ENCODE measurements at regions not wholly inside any gene's neighbourhood (a gene's known extent, or its start where the extent isn't known, plus 50 kb on each side); places are given as distances from the start of the nearest gene placed in this dataset.
"Not testable (repeated sequence)": the region's sequence is repeated elsewhere in the genome, so short reads cannot be mapped to it uniquely, and the experiment has no call there.

GRCh38 chr10:9550810-9551209 lies 1466.9 kb upstream of the CELF2 start:
- in situ Hi-C loops (cut with MboI; ENCODE audit: low sequenced_read_pairs): no loop called here

GRCh38 chr10:9554321-9554720 lies 1463.4 kb upstream of the CELF2 start:
- in situ Hi-C loops (cut with MboI; ENCODE audit: low sequenced_read_pairs): no loop called here

- in situ Hi-C loops (cut with MboI; ENCODE audit: low sequenced_read_pairs): no loop called here
These were observed 1456.7 kb upstream of the CELF2 start for GRCh38 chr10:9560976-9561375.

GRCh38 chr10:9561821-9562505 lies 1455.7 kb upstream of the CELF2 start:
- in situ Hi-C loops (cut with MboI; ENCODE audit: low sequenced_read_pairs): no loop called here

GRCh38 chr10:9577746-9578145 lies 1439.9 kb upstream of the CELF2 start:
- in situ Hi-C loops (cut with MboI; ENCODE audit: low sequenced_read_pairs): no loop called here

- in situ Hi-C loops (cut with MboI; ENCODE audit: low sequenced_read_pairs): no loop called here
These were observed 1438.5 kb upstream of the CELF2 start for GRCh38 chr10:9579110-9579705.

- in situ Hi-C loops (cut with MboI; ENCODE audit: low sequenced_read_pairs): not testable (repeated sequence)
These were observed 1434.9 kb upstream of the CELF2 start for GRCh38 chr10:9582803-9583202.

GRCh38 chr10:9596368-9596920 lies 1421.2 kb upstream of the CELF2 start:
- in situ Hi-C loops (cut with MboI; ENCODE audit: low sequenced_read_pairs): no loop called here

- in situ Hi-C loops (cut with MboI; ENCODE audit: low sequenced_read_pairs): no loop called here
These were observed 1414.7 kb upstream of the CELF2 start for GRCh38 chr10:9602998-9603397.

- in situ Hi-C loops (cut with MboI; ENCODE audit: low sequenced_read_pairs): no loop called here
These were observed 1413.7 kb upstream of the CELF2 start for GRCh38 chr10:9603972-9604371.

- in situ Hi-C loops (cut with MboI; ENCODE audit: low sequenced_read_pairs): no loop called here
These were observed 1412.4 kb upstream of the CELF2 start for GRCh38 chr10:9605231-9605630.

GRCh38 chr10:9608602-9609001 lies 1409.1 kb upstream of the CELF2 start:
- in situ Hi-C loops (cut with MboI; ENCODE audit: low sequenced_read_pairs): no loop called here

GRCh38 chr10:9613338-9614075 lies 1404.2 kb upstream of the CELF2 start:
- in situ Hi-C loops (cut with MboI; ENCODE audit: low sequenced_read_pairs): no loop called here

GRCh38 chr10:9615189-9615588 lies 1402.5 kb upstream of the CELF2 start:
- in situ Hi-C loops (cut with MboI; ENCODE audit: low sequenced_read_pairs): no loop called here

- in situ Hi-C loops (cut with MboI; ENCODE audit: low sequenced_read_pairs): no loop called here
These were observed 1396.5 kb upstream of the CELF2 start for GRCh38 chr10:9621216-9621615.

GRCh38 chr10:9625304-9625703 lies 1392.4 kb upstream of the CELF2 start:
- in situ Hi-C loops (cut with MboI; ENCODE audit: low sequenced_read_pairs): no loop called here

GRCh38 chr10:9634466-9634865 lies 1383.2 kb upstream of the CELF2 start:
- in situ Hi-C loops (cut with MboI; ENCODE audit: low sequenced_read_pairs): no loop called here

- in situ Hi-C loops (cut with MboI; ENCODE audit: low sequenced_read_pairs): no loop called here
These were observed 1382.0 kb upstream of the CELF2 start for GRCh38 chr10:9635691-9636090.

GRCh38 chr10:9636216-9636615 lies 1381.5 kb upstream of the CELF2 start:
- in situ Hi-C loops (cut with MboI; ENCODE audit: low sequenced_read_pairs): no loop called here

- in situ Hi-C loops (cut with MboI; ENCODE audit: low sequenced_read_pairs): no loop called here
These were observed 1373.9 kb upstream of the CELF2 start for GRCh38 chr10:9643782-9644181.

GRCh38 chr10:9645404-9645803 lies 1372.3 kb upstream of the CELF2 start:
- in situ Hi-C loops (cut with MboI; ENCODE audit: low sequenced_read_pairs): no loop called here

All from HL-60/S4 treated with retinoic acid at 250 ng/mL for 4 days and 3 days (cell line).